Endothelial cell of umbilical vein (primary cell): ENCODE measurements at regions not wholly inside any gene's neighbourhood (a gene's known extent, or its start where the extent isn't known, plus 50 kb on each side); places are given as distances from the start of the nearest gene placed in this dataset.

Experiments
- BruUV-seq: library from RNA; stranded (reverse); fragments of 400-500 nt; replicated peaks from 2 replicates; lab custom pipeline; 2021; lab: Mats Ljungman, UMichigan
- CTCF ChIA-PET: fragments of 300-600, 350-600 bp; sonication (Branson Sonifier 250); formaldehyde crosslinking; loops from one replicate; lab custom pipeline; 2021; ENCODE audit warnings: antibody characterized with exemption, inconsistent platforms; lab: Charles Lee
- POLR2A ChIA-PET: fragments of 300-600, 350-600 bp; sonication (Branson Sonifier 250); formaldehyde crosslinking; loops from one replicate; lab custom pipeline; 2021; ENCODE audit warnings: antibody characterized with exemption, inconsistent platforms; lab: Charles Lee
- DNase-seq: peaks from one replicate; pipeline ENCODE4 v3.0.0-alpha.2; 2011; ENCODE audit warnings: low read depth, low spot score
- FAIRE-seq: peaks from 2 replicates; lab custom pipeline; 2011; peaks lifted over from hg19 to GRCh38; lab: Jason Lieb, UNC
- H2AFZ ChIP-seq: 2 replicates; pipeline ENCODE4 v1.6.0; 2012; ENCODE audit warnings: low read depth, low read length, control low read depth, inconsistent platforms
- H3K27ac ChIP-seq: 2 replicates; pipeline ENCODE4 v1.5.1; 2011; ENCODE audit warnings: low read depth, mild to moderate bottlenecking, control low read depth, low read length, moderate library complexity; ENCODE audit not compliant: insufficient read depth
- H3K27me3 ChIP-seq, 2 experiments: 2 replicates each; pipeline versions ENCODE4 v1.6.0 to v1.6.1; 2011; ENCODE audit warnings: low read length in 2 of 2, mixed read lengths in 1 of 2; ENCODE audit not compliant: control insufficient read depth in 2 of 2, insufficient read depth in 2 of 2
- H3K36me3 ChIP-seq, 2 experiments: 2 replicates in 1 of 2; 3 replicates in 1 of 2; pipeline ENCODE4 v1.5.1; 2011; ENCODE audit warnings: low read length in 2 of 2, mild to moderate bottlenecking in 1 of 2, moderate library complexity in 1 of 2; ENCODE audit not compliant: control insufficient read depth in 2 of 2, insufficient read depth in 2 of 2; ENCODE audit errors: extremely low read depth in 1 of 2
- H3K4me1 ChIP-seq: 3 replicates; pipeline ENCODE4 v1.5.1; 2011; ENCODE audit warnings: mild to moderate bottlenecking, low read length; ENCODE audit not compliant: control insufficient read depth, insufficient read depth; ENCODE audit errors: extremely low read depth
- H3K4me2 ChIP-seq: 2 replicates; pipeline ENCODE4 v1.6.1; 2011; ENCODE audit warnings: low read length, control low read depth, mixed read lengths; ENCODE audit not compliant: insufficient read depth
- H3K4me3 ChIP-seq, 3 experiments: fragments of 200-600 bp in 1 of 3; sonication (generic), shearing (Covaris generic) in 1 of 3; replicated peaks in 1 of 3; 2 replicates each; pipeline ENCODE4 v1.5.1; 2011 to 2016; ENCODE audit warnings: control low read depth in 3 of 3, low read length in 3 of 3, mild to moderate bottlenecking in 2 of 3, inconsistent platforms in 1 of 3, low read depth in 1 of 3, moderate library complexity in 1 of 3; ENCODE audit not compliant: insufficient read depth in 1 of 3
- H3K79me2 ChIP-seq: 2 replicates; pipeline ENCODE4 v1.6.0; 2012; ENCODE audit warnings: low read length, inconsistent platforms; ENCODE audit not compliant: control insufficient read depth, insufficient read depth
- H3K9ac ChIP-seq: replicated peaks from 2 replicates; pipeline ENCODE3; 2011; ENCODE audit warnings: low read length, control low read depth; ENCODE audit not compliant: insufficient read depth; ENCODE audit errors: extremely low read depth
- H3K9me1 ChIP-seq: replicated peaks from 3 replicates; pipeline ENCODE4 v1.6.0; 2011; ENCODE audit warnings: mild to moderate bottlenecking, low read length; ENCODE audit not compliant: control insufficient read depth, insufficient read depth; ENCODE audit errors: extremely low read depth
- H3K9me3 ChIP-seq: replicated peaks from 2 replicates; pipeline ENCODE4 v1.5.1; 2012; ENCODE audit warnings: low read length, inconsistent platforms; ENCODE audit not compliant: control insufficient read depth, insufficient read depth
- H4K20me1 ChIP-seq: replicated peaks from 2 replicates; pipeline ENCODE3; 2011; ENCODE audit warnings: mild to moderate bottlenecking, low read length; ENCODE audit not compliant: control insufficient read depth, insufficient read depth; ENCODE audit errors: extremely low read depth
- CTCF ChIP-seq, 2 donors: IDR thresholded peaks; 1 replicate in 1 of 2; 2 replicates in 1 of 2; pipeline ENCODE4 v1.5.1; 2011; ENCODE audit warnings: low read length in 2 of 2, mild to moderate bottlenecking in 2 of 2, moderate library complexity in 2 of 2, control low read depth in 1 of 2, inconsistent platforms in 1 of 2, low read depth in 1 of 2; ENCODE audit not compliant: insufficient read depth in 1 of 2; ENCODE audit errors: extremely low read depth in 1 of 2
- GATA2 ChIP-seq: IDR thresholded peaks from 2 replicates; pipeline ENCODE4 v1.7.0; 2011; ENCODE audit warnings: low read depth, mild to moderate bottlenecking, moderate library complexity, mixed read lengths, low read length; ENCODE audit not compliant: insufficient read length, insufficient read depth
- JUN ChIP-seq: IDR thresholded peaks from 2 replicates; pipeline ENCODE4 v1.6.1; 2011; ENCODE audit warnings: borderline replicate concordance, low read depth; ENCODE audit not compliant: insufficient read length, insufficient read depth
- MAX ChIP-seq: IDR thresholded peaks from 2 replicates; pipeline ENCODE4 v1.6.1; 2011; ENCODE audit not compliant: insufficient read depth, insufficient read length
- MYC ChIP-seq: IDR thresholded peaks from one replicate; pipeline ENCODE4 v1.6.1; 2011; ENCODE audit warnings: mild to moderate bottlenecking, low read depth, low read length
- dilution Hi-C: fragments of 300-500 bp; cut with MboI; formaldehyde crosslinking; loops from one replicate; pipeline ENCODE4 v1.15.0; 2019; ENCODE audit warnings: low sequenced_read_pairs; ENCODE audit not compliant: extremely low pct_ligation_motif_present
- intact Hi-C: fragments of 100-400 bp; cut with micrococcal nuclease; formaldehyde crosslinking; loops from one replicate; pipeline ENCODE4 v1.10.0; 2022

GRCh38 chr17:65294181-65294719, 157.1 kb downstream of the RGS9 start:
- Histone ChIP-seq H2AFZ (no peak overlapping the region), H3K9me3 (no peaks in the 10 kb centered on the region), H3K36me3 (no peaks in the 10 kb centered on the region), H3K4me3 (no peak overlapping the region), H3K4me2 (no peak overlapping the region), H3K9ac (no peak overlapping the region), H3K27me3 (peaks cover 3 to 4% of the 10 kb centered on the region in 2 experiments), H3K4me1 (peaks cover 24% of the 10 kb centered on the region), H3K9me1 (no peaks in the 10 kb centered on the region), H3K79me2 (no peaks in the 10 kb centered on the region), H4K20me1 (no peaks in the 10 kb centered on the region), H3K27ac (no peak overlapping the region)
- DNase-seq (peak; percentile 61), FAIRE-seq (peak; percentile 77)
- intact Hi-C loops = loop anchor here (1.0 to 5.0 kb wide), 5 partner anchors 262 to 871 kb away; no protein-coding TSS in a partner anchor
- POLR2A ChIA-PET = no interaction called here
- TF ChIP-seq GATA2 (no peak), CTCF (IDR thresholded peaks at IDR 0.05; ENCODE audit: extremely low read depth in 1 of 2, insufficient read depth in 1 of 2, low read depth in 1 of 2, low read length in 2 of 2) (peak; percentile 84 to 86), JUN (no peak), MAX (no peak), MYC (no peak)
- BruUV-seq = no TSS peak
- CTCF ChIA-PET = interaction anchor here (0.6 to 7.6 kb wide), 54 partner anchors 9 to 1380 kb away, joined by 3 to 119 read pairs (median 4); no protein-coding TSS in a partner anchor
- dilution Hi-C loops = no loop called here
